GM12865 (cell line): ENCODE measurements at regions not wholly inside any gene's neighbourhood (a gene's known extent, or its start where the extent isn't known, plus 50 kb on each side); places are given as distances from the start of the nearest gene placed in this dataset.
A peak's percentile ranks its signal among the peaks of the same experiment; 100 is the strongest.

Experiments used
- DNase-seq: peaks from one replicate; pipeline ENCODE4 v3.0.0; 2010; ENCODE audit warnings: low read depth
- H3K4me3 ChIP-seq: 2 replicates; pipeline ENCODE4 v1.5.1; 2011; ENCODE audit warnings: mild to moderate bottlenecking, low read depth, low read length, control low read depth
- CTCF ChIP-seq: IDR thresholded peaks from 2 replicates; pipeline ENCODE4 v1.5.1; 2011; ENCODE audit warnings: low read length, control low read depth, low read depth, inconsistent platforms; ENCODE audit not compliant: insufficient read depth; ENCODE audit errors: missing control alignments

DNA sequence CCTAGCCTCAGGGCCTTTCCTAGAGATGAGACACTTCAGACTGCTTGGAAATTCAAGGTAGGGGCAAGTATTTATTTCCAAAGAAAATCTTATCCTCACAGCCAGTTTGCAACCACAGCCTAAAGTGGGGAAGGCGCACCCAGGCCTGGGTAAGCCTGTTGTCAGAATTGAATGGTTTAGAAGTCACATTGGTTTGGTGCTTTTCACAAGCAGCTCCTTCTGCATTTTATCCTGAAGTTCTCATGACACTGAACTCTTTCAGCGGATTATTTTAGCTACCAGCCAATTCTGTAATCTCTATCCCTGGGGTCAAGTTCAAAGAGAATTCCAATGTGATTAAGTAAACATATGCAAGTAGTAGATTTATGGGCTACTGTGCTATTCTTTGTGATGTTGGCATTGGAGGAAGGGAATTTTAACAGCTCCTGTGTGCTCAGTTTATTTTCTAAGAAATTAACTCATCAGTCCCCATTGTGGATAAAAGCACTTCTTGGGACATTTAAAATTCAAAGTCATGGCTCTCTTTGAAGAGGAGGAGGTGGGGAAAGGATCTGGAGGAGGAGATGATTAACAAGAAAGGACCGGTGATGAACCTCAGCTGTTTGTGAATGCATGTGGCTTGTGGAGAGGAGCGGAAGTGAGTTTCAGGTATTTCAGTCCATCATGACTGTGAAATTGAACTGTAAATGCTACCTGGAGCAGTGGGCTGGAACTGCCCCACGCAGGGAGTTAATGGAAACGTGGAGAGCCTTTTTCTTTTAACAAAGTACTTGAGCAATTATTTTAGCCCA lies 90.2 kb upstream of the CACUL1 start:
- no peak overlapping the region for H3K4me3 ChIP-seq
- TF ChIP-seq CTCF = no peak
- DNase-seq = no peak

DNA sequence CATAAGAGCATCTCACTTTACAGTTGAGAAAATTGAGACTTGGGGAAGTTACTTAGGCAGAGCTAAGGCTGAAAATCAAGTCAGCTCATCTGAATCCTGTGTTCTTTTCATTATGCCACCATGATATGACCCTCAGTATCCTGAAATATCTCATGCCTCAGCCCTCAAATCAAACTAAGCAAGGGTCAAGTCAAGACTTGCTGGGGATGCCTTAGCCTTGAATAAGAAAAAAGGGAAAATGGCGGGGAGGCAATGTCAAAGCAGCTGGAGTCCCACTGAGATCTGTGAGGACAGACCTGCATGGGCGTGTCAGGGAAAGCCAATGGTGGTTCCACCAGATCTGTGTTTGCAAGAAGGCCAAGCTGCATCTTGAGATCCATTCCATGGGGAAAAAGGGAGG lies 91.0 kb upstream of the CACUL1 start:
- H3K4me3 ChIP-seq = no peak overlapping the region
- TF ChIP-seq CTCF = no peak
- no peak for DNase-seq

- H3K4me3 ChIP-seq = no peak overlapping the region
- peak; percentile 74 for TF ChIP-seq CTCF
- DNase-seq = peak; percentile 76
Measured at GRCh38 chr10:118850418-118851061, 95.8 kb upstream of the CACUL1 start.

DNA sequence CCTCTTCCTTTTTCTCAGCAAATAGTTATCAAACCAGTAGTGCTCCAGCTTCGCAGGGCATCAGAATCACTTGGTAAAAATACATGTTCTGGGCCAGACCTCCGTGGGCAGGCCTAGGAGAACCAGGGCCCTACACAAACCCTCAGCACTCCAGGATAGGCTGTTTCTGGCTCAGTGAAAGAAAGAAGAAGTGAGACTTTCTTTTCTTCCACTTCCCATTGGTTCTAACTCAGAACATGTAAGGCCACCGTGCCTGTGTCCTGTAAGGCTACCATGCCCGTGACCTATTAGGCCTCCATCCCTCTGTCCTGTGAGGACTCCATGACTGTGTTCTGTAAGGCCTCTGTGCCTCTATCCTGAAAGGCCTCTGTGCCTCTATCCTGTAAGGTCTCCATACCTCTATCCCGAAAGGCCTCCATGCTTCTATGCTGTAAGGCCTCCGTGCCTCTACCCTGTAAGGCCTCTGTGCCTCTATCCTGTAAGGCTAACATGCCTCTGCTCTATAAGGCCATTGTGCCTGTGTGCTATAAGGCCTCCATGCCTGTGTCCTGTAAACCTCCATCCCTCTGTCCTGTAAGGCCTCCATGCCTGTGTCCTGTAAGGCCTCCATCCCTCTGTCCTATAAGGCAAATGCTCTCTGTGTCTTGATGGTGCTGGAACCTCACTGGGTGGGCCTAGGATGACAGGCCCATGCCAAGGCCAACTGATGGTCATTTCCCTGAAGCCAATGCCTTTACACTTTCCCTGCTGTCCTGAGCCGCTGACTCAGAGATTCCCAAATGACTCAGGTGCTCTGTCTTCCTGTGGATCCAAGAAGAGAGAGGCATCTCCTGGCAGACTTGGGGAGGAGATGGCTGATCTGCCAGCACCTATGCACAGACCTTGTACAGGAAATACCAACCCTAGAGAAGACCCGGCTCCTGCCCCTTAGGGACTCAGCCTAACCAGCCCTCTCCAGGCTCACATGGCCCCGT lies 96.6 kb upstream of the CACUL1 start:
- no peak overlapping the region for H3K4me3 ChIP-seq
- peak; percentile 2 for DNase-seq
- TF ChIP-seq CTCF = no peak

GRCh38 chr10:118853916-118854315 lies 99.1 kb upstream of the CACUL1 start:
- H3K4me3 ChIP-seq = no peak overlapping the region
- no peak for DNase-seq

More at GRCh38 chr10:118853916-118854315, 99.1 kb upstream of the CACUL1 start:
- no peak for TF ChIP-seq CTCF
